ENCODE measurements at regions not wholly inside any gene's neighbourhood (a gene's known extent, or its start where the extent isn't known, plus 50 kb on each side); places are given as distances from the start of the nearest gene placed in this dataset.
"Not testable (repeated sequence)": the region's sequence is repeated elsewhere in the genome, so short reads cannot be mapped to it uniquely, and the experiment has no call there.

DNA sequence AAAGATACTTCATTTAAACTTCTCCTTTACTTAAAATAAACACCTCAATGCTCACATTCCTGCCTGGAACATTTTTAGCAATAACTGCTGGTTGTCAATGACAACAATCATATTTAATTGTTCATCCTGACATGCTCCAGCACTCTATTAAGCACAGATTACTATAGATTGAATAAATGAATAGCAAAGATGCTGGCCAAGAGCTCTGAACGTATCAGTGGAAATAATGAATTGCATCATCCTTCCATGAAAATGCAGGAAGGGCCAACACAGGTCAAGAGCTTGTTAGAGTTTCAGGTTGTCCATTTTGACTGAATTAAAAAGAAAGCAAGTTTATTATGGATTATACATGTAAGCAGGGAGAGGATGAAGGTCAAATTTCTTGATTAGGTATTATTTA lies 994.0 kb downstream of the TSN start:
- DNase-seq = no peak

DNA sequence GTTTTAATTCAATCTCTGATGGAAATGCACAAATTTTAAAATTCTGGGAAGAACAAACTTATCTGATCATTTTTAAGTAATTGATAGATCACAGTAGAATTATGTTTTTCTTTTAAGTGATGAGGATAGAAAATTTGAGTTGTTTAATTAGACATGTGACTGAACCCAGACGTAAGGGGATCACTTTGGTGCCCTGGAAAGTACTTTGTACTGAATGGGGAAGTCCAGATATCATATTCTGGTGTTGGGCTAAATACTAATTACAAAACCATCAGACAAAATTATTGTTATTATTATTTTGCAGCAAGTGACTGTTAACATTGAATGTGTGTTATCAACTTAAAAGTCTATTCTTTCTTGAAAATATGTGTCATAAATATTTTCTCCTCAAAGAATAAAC lies 994.6 kb downstream of the TSN start:
- no peak for DNase-seq

DNA sequence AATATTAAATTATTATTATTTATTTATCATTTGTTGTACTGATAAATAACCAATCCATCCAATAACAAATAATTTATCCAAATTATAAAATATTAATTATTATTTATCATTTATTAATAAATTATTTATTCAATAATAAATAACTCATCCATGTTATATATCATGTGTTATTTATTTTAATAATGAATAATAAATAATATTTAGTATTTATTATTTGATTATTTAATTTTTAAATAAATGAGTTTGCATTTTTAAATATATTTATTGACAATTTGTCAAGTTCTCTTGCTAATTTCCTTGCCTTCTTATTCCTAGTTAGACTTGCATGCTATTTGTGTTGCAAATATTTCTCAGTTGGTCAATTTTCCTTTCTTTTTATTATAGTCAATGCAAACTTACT lies 995.4 kb downstream of the TSN start:
- no peak for DNase-seq

DNA sequence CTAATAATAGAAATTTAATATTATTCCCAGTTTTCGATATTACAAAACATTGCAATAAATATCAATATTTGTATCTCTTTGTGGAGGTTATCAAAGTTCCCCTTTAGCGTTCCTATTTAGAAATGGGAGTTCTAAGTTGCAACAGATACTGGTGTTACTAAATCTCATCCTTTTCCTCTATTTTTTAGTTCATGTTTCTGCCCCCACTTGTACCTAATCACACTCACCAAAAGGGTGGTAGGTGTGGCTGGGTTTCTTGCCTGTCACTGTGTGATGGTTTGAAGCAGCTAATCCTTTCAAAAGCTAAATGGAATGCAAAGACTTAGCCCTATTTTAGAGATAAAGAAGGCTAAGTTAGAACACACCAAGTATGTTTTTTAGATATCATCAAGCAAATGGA lies 997.9 kb downstream of the TSN start:
- DNase-seq = no peak

DNA sequence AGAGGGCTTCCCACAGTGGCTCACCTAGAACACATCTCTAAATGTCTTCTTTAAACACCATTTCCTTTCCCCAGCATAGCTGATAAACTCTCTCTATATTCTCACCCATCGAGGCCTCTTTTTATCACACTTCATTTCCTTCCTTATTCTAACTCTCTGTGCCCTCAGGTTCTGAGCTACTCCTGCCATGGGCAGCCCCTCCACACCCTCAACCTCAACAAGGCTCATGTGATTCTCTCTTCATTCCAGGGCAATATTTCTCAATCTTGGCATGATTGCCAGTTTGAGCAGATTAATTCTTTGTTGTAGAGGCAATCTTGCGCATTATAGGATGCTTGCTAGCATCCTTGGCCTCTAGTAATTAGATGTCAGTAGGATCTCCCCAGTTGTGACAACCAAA lies 999.1 kb downstream of the TSN start:
- DNase-seq = no peak

DNA sequence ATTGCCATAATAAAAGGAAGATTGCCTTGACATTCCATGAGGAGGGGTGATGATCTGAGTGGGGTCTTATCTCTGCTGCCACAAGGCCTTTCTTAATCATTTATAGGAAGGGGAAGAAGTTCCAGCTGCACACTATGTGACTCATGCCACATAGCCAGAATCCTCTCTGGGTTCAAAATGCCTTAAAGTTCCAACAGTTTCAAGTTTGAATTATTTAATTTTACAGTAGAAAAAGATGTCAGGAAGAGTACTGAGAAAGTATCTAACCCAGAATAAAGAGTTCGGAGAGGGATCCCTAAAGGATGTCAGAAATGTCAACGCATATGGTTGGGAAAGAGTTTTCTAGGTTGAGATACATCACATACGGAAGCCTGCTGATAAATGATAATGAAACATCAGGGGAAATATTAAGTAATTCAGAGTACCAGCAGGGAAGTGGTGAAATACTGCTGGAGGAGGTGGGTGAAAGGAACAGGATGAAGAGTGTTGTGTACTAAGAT lies 999.9 kb downstream of the TSN start:
- DNase-seq = no peak

DNA sequence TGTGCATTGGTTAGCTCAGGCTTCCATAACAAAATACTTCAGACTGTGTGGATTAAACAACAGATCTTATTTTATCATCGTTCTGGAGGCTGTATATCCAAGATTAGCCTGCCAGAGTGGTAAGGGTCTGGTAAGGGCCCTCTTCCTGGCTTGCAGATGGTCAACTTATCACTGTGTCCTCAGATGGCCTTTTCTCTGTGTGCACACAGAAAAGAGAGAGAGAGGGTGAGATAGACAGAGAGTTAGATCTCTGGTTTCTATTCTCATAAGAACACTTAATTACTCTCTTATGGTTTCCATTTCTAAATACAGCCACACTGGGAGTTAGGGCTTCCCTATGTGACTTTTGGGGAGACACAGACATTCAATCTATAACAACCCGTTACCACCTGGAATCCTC lies 1003.5 kb downstream of the TSN start:
- no peak for DNase-seq

DNA sequence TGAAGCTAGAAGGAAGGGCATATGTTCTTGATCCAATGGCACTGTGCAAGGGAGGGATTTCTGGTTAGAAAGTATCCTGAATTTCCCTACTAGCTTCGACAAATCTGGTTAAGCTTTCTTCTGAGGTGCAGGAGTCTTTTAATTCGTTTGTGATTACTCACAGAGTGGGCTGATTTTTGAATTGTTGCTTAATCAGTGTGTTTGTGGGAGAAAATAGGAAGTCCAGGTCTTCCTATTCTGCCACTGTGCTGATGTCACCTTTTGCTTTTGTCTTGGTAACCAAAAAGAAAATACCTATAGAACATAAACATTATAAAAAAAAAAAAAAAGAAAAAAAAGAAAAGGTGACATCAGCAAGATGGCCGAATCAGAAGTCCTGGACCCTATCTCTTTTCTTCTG lies 1008.6 kb downstream of the TSN start:
- no peak for DNase-seq

DNA sequence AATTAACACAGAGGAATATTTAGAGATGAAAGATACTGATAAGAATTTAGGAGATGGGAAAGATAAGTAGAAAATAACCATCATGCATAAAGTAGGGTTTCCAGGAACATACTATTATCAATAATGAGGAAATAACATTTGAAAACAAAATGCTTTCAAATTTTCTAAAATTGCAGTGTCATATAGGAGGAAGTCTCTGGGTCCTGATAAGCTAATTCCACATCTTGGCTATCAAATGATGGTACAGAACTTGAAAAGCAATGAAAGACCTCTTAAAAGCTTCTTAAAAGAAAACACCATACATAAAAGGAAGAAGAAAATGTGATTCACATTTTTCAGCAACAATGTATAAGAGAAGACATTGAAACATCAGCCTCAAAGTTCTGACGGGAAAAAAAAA lies 1024.8 kb downstream of the TSN start:
- no peak for DNase-seq

DNA sequence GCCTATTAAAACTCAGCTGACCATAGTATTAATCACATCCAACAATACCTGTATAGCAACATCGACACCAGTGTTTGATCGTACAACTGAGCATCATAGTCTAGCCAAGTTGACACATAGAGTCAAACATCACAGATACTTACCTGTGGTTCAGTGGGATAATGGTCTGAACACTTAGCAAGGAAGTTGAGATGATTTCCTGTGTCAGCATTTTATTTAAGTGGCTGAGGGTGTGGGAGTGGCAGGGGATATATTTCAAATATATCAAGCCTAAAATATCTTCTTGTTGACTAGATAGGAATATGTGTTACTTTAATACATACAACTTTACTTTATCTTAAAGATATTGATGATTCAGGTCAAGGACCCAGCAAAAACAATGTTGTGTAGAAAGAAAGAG lies 1038.6 kb downstream of the TSN start:
- no peak for DNase-seq

DNA sequence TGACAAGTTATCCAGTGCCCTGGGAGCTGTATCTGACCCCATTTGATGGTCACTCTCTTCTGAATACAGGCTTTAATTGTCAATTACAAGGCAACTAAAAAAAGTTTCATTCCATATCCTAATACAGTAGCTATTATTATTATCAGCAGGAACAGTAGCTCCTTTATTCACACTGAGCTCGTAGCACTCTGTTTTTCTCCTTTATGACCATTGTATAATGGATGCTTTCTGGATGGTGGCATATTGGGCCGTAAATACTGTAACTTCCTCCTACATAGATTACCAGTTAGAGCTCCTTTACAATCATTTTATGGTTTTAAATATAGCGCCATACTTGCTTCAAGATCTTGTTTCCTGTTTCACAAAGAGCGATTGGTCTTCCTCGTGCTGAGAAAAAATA lies 1040.3 kb downstream of the TSN start:
- DNase-seq = no peak

DNA sequence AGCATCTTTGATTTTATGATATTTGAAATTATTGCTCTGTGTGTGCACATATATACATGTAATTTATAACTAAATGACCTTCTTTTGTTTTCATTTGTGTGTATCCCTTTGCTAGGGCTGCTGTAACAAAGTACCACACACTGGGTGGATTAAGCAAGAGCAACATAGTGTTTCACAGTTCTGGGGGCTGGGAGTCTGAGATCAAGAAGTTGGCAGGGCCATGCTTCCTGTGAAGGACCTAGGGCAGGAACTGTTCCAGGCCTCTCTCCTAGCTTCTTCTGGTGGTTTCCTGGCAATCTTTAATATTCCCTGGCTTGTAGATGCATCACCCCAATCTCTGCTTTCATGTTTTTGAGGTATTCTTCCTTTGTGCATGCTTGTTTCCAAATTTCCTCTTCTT lies 1043.9 kb downstream of the TSN start:
- no peak for DNase-seq

DNA sequence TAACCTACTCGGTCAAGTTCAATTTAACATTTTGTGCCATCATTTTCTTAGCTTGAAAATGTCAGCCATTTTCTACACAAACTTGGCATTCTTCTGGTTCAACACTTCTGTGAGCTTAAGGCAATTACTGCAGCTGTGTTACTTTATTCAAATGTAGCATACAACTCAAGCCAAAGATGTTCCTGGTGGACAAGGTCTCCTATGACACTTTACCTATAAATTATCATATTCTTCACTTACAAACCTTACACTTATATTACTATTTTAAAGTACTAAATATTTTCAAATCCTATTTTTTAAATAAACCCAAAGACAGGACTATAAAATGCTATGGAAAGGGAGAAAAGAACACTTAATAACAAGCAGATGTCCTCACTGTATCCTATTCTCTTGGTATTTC lies 1045.3 kb downstream of the TSN start:
- no peak for DNase-seq

DNA sequence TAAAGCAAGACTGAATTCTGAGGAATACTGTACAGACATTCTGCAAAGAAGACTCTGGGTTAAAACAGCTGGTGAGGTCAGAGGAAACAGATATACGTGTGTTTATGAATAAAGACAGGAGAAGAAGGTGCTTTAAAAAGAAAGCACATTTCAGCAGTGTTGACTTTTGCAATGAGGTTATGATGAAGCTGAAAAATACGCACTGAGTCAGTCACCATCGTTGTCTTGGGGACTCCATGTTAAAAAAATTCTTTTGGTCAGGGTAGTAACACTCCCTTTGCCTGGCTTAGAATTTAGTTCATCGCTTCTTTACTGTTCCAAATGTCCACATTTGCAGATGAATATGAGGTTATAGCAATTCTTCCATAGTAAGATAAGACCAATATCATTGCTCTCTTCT lies 1049.0 kb downstream of the TSN start:
- DNase-seq = no peak

DNA sequence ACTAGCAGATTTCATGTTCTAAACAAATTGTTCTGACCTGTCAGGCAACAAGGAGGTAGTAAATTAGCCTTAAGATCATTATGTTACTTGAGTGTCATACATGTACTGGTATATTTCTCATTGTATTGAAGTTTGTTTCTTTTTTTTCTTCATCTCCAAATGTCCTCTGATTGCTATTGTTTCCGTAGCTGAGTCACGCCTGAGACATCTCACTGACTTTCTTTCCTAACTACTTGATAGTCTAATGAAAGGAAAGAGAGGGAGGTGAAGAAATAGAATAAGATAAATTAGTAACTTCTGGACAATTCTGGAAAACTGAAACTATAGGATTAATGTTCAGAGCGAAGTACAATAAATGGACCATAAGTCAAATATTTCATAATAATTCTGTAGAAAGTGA lies 1049.9 kb downstream of the TSN start:
- DNase-seq = no peak

DNA sequence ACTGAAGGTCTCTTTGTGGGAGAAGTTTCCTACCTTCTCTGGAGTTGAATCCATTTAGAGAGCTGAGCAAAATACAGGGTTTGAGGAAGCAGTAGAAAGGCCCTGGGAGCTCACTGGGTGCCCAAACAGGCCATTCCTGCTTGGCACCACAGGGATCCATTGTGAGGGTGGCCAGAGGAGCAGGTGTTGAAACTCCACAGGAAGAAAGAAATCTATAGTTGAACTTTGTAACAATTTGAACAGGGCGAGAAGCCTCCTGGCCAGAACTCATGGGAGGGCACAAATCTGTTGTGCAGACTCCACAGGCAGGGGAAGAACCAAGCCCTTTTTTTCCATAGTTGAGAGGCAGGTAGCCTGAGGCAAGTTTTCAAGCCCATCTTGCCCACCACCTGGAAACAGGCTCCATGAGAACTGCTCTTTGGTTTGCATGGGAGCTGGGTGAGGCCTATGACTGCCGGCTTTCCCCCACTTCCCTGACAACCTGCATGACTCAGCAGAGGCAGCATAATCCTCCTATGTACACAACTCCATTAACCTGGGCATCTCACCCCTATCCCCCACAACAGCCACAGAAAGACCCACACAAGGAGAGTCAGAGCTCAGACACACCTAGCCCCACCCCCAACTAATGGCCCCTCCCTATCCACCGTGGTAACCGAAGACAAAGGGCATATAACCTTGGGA lies 1053.0 kb downstream of the TSN start:
- no peak for DNase-seq

DNA sequence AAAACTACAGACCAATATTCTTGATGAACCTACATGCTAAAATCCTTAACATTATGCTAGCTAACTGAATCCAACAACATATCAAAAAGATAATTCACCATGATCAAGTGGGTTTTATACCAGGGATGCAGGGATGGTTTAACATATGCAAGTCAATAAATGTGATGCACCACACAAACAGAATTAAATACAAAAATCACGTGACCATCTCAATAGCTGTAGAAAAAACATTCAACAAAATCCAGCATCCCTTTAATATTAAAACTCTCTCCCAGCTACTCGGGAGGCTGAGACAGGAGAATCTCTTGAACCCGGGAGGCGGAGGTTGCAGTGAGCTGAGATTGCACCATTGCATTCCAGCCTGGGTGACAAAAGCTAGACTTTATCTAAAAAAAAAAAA lies 1056.8 kb downstream of the TSN start:
- DNase-seq = not testable (repeated sequence)

DNA sequence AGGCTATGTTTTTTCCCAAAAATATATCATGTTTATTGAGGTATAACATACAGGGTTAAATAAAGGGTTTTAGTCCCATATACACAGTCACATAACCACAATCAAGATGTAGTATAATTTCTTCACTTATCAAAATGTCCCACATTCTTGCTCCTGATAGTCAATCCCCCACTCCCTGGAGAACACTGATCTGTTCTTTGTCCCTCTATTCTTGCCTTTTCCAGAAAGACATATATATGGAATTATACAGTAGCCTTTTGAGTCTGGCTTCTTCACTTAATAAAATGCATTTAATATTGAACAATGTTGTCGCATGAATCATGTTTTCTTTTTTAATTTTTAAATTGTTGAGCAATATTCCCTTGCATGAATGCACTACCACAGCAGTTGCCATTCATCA lies 1059.7 kb downstream of the TSN start:
- DNase-seq = no peak

DNA sequence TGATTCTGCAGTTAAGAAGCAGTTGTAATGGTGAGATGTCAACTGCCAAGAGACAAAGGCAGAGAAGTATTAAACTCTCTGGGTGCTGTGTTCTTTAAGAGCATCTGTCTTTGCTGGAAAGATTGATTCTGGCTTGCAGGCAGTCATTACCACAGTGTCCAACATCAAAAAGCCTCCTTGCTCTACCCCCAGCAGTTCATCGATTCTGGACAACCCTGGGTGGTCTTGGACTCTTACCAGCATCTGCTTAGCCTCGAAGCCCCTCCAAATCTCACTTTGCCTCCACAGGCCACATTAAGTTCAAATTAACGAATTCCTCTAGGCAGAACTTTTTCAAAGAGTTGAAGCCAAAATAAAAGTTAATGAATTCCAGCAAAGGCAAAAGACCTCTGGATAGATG lies 1061.4 kb downstream of the TSN start:
- DNase-seq = no peak

DNA sequence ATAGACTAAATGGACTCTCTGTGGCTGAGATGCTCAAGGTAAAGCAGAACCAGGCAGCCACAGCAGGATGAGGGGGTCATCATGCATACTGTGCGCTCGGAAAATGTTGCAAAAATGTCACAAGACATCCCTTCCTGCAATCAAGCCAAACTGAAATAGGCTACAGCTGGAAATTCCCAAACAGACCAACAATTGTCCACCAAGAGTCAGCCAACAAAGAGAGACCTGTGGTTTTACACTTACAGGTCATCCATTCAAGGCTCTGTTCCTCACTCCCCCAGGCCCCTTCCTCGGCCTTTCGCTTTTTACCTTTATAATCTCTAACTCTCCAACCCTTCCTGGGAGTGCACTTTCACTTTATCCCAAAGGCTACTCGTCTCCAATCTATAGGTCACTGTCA lies 1066.9 kb downstream of the TSN start:
- no peak for DNase-seq

DNA sequence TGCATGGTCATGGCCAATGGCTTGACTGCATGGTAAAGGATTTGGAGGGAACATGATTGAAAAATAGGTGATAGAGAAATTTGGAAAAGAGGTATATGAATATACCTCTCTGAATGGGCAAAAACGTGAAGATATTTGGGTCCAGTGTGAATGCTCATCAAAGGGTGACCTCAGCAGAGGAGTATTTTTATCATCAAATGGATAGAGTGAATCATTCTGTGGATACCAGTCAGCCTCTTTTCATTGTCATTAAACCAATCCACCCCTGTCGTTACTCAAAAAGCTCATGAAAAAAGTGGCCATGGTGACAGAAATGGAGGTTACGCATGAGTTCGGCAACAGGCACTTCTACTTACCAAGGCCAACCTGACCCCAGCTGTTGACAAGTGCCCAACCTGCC lies 1074.7 kb downstream of the TSN start:
- no peak for DNase-seq

DNA sequence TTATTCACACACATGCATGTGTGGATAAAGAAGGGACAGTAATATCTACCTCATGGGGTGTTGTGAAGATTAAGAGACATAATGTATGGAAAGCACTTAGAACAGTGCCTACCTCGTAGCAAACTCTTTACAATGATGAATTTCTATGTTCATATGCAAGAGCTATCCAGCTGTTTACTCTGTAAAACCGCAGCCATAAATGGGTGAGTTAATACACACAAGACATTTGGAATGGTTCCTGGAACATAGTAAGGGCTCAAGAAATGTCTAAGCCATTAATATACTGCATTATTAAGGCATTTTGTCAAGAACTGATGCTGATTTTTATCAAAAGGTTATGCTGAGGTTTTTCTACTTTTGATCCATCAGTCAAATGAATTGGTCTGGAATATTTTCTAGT lies 1076.2 kb downstream of the TSN start:
- DNase-seq = no peak

DNA sequence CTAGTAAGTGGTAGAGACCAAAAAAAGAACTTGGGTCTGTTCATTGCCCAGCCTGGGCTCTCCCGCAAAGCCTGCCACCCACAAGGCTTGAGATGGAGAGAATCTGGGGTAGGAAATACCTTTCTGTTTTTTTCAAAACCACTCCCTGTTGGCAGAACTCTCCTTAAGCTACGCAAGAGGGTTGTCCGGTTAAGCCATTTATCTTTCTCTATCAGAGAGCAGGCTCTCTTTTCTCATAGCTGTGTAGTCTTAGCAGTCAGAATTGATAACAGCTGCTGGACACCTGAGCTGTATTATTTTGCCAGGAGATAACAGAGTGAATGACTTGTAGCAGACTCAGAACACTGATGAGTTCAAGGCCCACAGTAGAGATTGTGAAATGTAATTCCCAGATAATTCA lies 1088.1 kb downstream of the TSN start:
- no peak for DNase-seq

DNA sequence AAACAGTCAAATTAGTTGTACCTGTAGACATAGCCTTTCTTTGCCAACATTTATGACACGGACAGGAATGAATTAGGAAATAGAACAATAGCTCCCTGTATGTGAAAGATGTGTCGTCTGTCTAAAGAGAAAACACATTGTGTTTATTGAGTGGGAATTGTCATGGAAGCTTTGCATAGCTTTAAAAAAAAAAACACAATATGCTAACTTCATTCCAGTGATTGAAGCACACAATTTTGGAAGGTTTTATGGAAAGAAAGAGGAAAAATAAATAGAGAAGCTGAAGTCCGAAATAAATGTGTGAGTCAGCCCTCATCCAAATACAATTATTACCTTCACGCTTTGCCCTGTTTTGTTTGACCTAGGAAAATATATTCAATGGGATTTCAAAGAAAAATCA lies 1095.7 kb downstream of the TSN start:
- DNase-seq = no peak

DNA sequence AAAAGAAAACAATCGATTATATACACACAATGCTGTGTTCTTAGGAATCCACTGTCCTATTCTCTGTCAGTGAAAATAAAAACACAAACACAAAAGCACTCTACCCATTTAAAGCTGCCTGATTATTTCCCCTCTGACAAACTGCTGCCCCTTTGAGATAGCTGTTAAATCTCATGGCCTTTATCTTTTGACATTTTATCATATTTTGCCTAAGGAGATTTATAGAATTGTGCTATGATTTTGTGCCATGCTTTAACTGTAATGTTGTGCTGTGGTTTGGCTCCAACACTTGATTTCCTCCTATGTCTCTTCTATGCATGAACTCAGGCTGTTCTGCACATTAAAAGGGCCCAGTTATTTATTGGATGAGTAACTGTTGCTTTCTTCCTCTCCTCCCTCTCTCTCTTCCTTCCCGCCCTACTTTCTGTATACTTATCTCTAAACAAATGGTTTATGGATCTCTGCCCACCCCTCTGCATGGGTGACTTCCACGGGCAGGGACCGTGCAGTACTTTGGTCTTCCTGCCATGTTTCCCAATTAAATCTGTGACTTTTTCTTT lies 1096.6 kb downstream of the TSN start:
- DNase-seq = no peak
